ENCODE measurements at regions not wholly inside any gene's neighbourhood (a gene's known extent, or its start where the extent isn't known, plus 50 kb on each side); places are given as distances from the start of the nearest gene placed in this dataset.

GRCh38 chr4:152269448-152270191, 266.3 kb downstream of the FBXW7 start:
- TF ChIP-seq POLR2AphosphoS5 (IDR thresholded peaks at IDR 0.05) (no peak), POLR2A (IDR thresholded peaks at IDR 0.05) (no peak)
- TF ChIP-seq, protein P1, sequence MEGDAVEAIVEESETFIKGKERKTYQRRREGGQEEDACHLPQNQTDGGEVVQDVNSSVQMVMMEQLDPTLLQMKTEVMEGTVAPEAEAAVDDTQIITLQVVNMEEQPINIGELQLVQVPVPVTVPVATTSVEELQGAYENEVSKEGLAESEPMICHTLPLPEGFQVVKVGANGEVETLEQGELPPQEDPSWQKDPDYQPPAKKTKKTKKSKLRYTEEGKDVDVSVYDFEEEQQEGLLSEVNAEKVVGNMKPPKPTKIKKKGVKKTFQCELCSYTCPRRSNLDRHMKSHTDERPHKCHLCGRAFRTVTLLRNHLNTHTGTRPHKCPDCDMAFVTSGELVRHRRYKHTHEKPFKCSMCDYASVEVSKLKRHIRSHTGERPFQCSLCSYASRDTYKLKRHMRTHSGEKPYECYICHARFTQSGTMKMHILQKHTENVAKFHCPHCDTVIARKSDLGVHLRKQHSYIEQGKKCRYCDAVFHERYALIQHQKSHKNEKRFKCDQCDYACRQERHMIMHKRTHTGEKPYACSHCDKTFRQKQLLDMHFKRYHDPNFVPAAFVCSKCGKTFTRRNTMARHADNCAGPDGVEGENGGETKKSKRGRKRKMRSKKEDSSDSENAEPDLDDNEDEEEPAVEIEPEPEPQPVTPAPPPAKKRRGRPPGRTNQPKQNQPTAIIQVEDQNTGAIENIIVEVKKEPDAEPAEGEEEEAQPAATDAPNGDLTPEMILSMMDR (IDR thresholded peaks at IDR 0.05 in 8 of 11, conservative IDR thresholded peaks at IDR 0.05 in 3 of 11), result no peak
- H3K27ac ChIP-seq, result no peak overlapping the region
- no peaks in the 10 kb centered on the region for H3K36me3 ChIP-seq
- no peak overlapping the region for H3K4me3 ChIP-seq
- H3K9me3 ChIP-seq, result no peaks in the 10 kb centered on the region
- no peak for DNase-seq
- intact Hi-C loops (cut with DNase I; ENCODE audit: low total_unique reads), result no loop called here
- WGBS, 5 donors, result 84 to 91% (median 85%) methylated on average over 9 of the region's 9 CpGs
- H3K27me3 ChIP-seq (replicated peaks in 1 of 7), result no peaks in the 10 kb centered on the region
- H3K4me1 ChIP-seq, result no peaks in the 10 kb centered on the region

DNA sequence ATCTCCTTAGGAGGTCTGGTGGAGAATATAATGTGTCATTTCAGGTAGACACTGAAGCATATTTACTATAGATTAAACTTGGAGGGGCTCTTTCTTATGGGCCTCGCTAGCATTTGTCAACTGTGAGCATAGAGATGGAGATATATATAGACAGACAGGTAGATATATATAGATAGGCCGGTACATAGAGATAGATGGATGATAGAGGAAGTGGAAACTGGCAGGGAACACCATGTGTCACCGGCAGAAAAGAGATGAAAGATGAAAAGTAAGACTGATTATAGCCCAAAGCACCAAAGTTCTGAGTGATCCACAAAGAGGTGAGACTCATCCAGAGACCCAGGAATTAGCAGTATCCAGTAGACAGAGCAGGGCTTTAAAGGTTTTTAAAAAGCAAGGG, 268.1 kb downstream of the FBXW7 start:
- H3K27ac ChIP-seq, result no peak overlapping the region
- TF ChIP-seq POLR2AphosphoS5 (IDR thresholded peaks at IDR 0.05), result no peak
- no peak for TF ChIP-seq POLR2A (IDR thresholded peaks at IDR 0.05)
- TF ChIP-seq, protein P1 (IDR thresholded peaks at IDR 0.05 in 8 of 11, conservative IDR thresholded peaks at IDR 0.05 in 3 of 11), result no peak
- no peaks in the 10 kb centered on the region for H3K36me3 ChIP-seq
- no peaks in the 10 kb centered on the region for H3K4me1 ChIP-seq
- no peaks in the 10 kb centered on the region for H3K27me3 ChIP-seq (replicated peaks in 1 of 7)
- intact Hi-C loops (cut with DNase I; ENCODE audit: low total_unique reads), result no loop called here
- H3K9me3 ChIP-seq, result no peaks in the 10 kb centered on the region
- WGBS, 5 donors, result 47 to 64% (median 60%) methylated on average over 3 of the region's 3 CpGs
- DNase-seq, result no peak
- H3K4me3 ChIP-seq, result no peak overlapping the region

DNA sequence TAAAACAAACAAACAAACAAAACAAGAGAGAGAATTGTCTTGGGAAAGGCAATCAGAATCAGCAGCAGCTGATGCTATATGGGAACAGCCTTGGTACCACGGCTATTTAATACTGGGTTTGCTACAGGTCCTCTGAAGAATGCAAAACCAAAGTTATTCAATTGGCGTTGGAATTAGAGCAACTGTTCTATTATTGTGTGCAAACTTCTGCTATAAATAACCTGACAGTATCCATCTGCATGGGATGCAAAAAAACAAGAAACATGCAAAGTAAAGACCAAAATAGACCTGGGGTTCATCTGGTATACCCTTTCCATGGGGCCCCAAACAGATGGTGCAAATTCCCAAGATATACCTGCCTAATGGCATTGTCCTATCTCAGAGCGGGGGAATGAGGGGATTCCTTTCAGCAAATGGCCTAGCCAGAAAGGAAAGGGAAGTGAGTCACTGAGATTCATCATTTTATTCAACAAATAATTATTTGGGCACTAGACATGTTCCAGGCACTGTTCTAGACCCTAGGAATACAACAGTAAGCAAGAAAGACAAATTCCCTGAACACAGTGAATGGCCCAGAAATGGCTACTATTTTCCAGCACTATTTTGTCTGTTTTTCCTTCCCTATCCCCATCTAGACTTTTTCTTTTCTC, 268.9 kb downstream of the FBXW7 start:
- TF ChIP-seq POLR2AphosphoS5 (IDR thresholded peaks at IDR 0.05), result no peak
- no peak for TF ChIP-seq POLR2A (IDR thresholded peaks at IDR 0.05)
- TF ChIP-seq, protein P1 (IDR thresholded peaks at IDR 0.05 in 8 of 11, conservative IDR thresholded peaks at IDR 0.05 in 3 of 11), result no peak
- WGBS, 5 donors, result 84 to 97% (median 91%) methylated on average over 3 of the region's 3 CpGs
- Histone ChIP-seq H3K36me3 (no peaks in the 10 kb centered on the region), H3K9me3 (no peaks in the 10 kb centered on the region), H3K27ac (no peak overlapping the region), H3K4me1 (no peaks in the 10 kb centered on the region), H3K27me3 (replicated peaks in 1 of 7) (no peaks in the 10 kb centered on the region), H3K4me3 (no peak overlapping the region)
- intact Hi-C loops (cut with DNase I; ENCODE audit: low total_unique reads), result no loop called here
- DNase-seq, result no peak

GRCh38 chr4:152265149-152265621, 270.7 kb downstream of the FBXW7 start:
- Histone ChIP-seq H3K27ac (no peak overlapping the region), H3K27me3 (replicated peaks in 1 of 7) (no peaks in the 10 kb centered on the region), H3K4me3 (no peak overlapping the region), H3K36me3 (no peaks in the 10 kb centered on the region), H3K9me3 (peaks cover 0 to 8% (median 3%) of the 10 kb centered on the region in 8 donors), H3K4me1 (no peaks in the 10 kb centered on the region)
- WGBS, 5 donors, result 80 to 85% (median 84%) methylated on average over 14 of the region's 14 CpGs
- intact Hi-C loops (cut with DNase I; ENCODE audit: low total_unique reads), result no loop called here
- no peak for DNase-seq
- TF ChIP-seq, protein P1 (IDR thresholded peaks at IDR 0.05 in 8 of 11, conservative IDR thresholded peaks at IDR 0.05 in 3 of 11), result no peak
- TF ChIP-seq POLR2A (IDR thresholded peaks at IDR 0.05), result no peak
- TF ChIP-seq POLR2AphosphoS5 (IDR thresholded peaks at IDR 0.05), result no peak
